NOMO-1 treated with dmso at 0.1 percent for 144 hours (cell line): ENCODE measurements at regions not wholly inside any gene's neighbourhood (a gene's known extent, or its start where the extent isn't known, plus 50 kb on each side); places are given as distances from the start of the nearest gene placed in this dataset.
"Not testable (repeated sequence)": the region's sequence is repeated elsewhere in the genome, so short reads cannot be mapped to it uniquely, and the experiment has no call there.

Source experiments
- DNase-seq: peaks from one replicate; lab custom pipeline; 2025; ENCODE audit not compliant: unreplicated experiment; lab: John Stamatoyannopoulos, UW

- DNase-seq = no peak
Observed at GRCh38 chr12:125856896-125857295, 791.7 kb downstream of the AACS start.

GRCh38 chr12:125860672-125861288, 795.5 kb downstream of the AACS start:
- DNase-seq = no peak

- DNase-seq = no peak
Observed at GRCh38 chr12:125861299-125862281, 796.4 kb downstream of the AACS start.

- DNase-seq = not testable (repeated sequence)
Observed at GRCh38 chr12:125865236-125865635, 800.0 kb downstream of the AACS start.

- DNase-seq = no peak
Observed at GRCh38 chr12:125871811-125872594, 806.8 kb downstream of the AACS start.

- DNase-seq = no peak
Observed at GRCh38 chr12:125873016-125873415, 807.8 kb downstream of the AACS start.

- DNase-seq = no peak
Observed at GRCh38 chr12:125878483-125878882, 813.2 kb downstream of the AACS start.

- DNase-seq = no peak
Observed at GRCh38 chr12:125882141-125882540, 816.9 kb downstream of the AACS start.

- DNase-seq = no peak
Observed at GRCh38 chr12:125888921-125889320, 823.7 kb downstream of the AACS start.

- DNase-seq = no peak
Observed at GRCh38 chr12:125889742-125890141, 824.5 kb downstream of the AACS start.

- no peak for DNase-seq
Observed at GRCh38 chr12:125890366-125890905, 825.2 kb downstream of the AACS start.

GRCh38 chr12:125890971-125891370, 825.7 kb downstream of the AACS start:
- no peak for DNase-seq

GRCh38 chr12:125892276-125892675, 827.0 kb downstream of the AACS start:
- DNase-seq = no peak

- DNase-seq = no peak
Observed at GRCh38 chr12:125902991-125903390, 837.8 kb downstream of the AACS start.

- no peak for DNase-seq
Observed at GRCh38 chr12:125907351-125907750, 842.1 kb downstream of the AACS start.

GRCh38 chr12:125919856-125920470, 854.7 kb downstream of the AACS start:
- DNase-seq = no peak

- no peak for DNase-seq
Observed at GRCh38 chr12:125922330-125922729, 857.1 kb downstream of the AACS start.

GRCh38 chr12:125936502-125936901, 871.3 kb downstream of the AACS start:
- no peak for DNase-seq

- no peak for DNase-seq
Observed at GRCh38 chr12:125944446-125944845, 879.2 kb downstream of the AACS start.

- no peak for DNase-seq
Observed at GRCh38 chr12:125949471-125949870, 884.2 kb downstream of the AACS start.

- DNase-seq = no peak
Observed at GRCh38 chr12:125954362-125954761, 889.1 kb downstream of the AACS start.
